ENCODE measurements at regions not wholly inside any gene's neighbourhood (a gene's known extent, or its start where the extent isn't known, plus 50 kb on each side); places are given as distances from the start of the nearest gene placed in this dataset.

DNA sequence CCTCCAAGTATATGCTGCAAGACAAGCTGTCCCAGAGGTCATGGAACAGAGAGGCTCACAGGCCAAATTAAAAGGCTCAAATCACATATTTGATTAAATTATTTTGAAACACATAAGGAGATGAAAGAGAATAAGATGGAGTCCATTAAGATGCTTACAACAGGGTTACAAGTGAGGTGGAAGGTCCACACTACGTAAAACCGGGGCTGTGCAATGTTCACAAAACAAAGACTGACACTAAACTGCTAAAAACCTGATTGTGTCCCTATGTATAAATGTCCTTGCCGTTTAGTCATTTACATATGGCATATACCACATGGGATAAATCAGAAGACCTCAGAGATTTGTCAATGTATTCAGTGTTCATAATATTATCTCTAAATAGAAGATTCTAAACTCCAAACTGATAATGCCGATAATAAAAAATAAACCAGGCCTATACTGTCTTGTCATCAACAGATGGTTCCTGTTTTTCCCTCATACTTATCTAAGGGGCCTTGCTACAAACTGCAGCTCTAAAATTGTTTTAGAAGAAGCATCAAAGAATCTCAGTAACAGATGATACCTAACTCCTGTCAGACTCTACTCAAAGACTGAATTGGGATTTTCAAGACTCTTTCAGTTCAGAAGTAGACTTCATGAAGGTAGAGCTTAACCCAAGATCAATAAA, 51.8 kb upstream of the RIPOR2 start:
- FAIRE-seq = no peak
- DNase-seq (ENCODE audit: insufficient read length, low spot score) = no peak
- TF ChIP-seq, protein P1, sequence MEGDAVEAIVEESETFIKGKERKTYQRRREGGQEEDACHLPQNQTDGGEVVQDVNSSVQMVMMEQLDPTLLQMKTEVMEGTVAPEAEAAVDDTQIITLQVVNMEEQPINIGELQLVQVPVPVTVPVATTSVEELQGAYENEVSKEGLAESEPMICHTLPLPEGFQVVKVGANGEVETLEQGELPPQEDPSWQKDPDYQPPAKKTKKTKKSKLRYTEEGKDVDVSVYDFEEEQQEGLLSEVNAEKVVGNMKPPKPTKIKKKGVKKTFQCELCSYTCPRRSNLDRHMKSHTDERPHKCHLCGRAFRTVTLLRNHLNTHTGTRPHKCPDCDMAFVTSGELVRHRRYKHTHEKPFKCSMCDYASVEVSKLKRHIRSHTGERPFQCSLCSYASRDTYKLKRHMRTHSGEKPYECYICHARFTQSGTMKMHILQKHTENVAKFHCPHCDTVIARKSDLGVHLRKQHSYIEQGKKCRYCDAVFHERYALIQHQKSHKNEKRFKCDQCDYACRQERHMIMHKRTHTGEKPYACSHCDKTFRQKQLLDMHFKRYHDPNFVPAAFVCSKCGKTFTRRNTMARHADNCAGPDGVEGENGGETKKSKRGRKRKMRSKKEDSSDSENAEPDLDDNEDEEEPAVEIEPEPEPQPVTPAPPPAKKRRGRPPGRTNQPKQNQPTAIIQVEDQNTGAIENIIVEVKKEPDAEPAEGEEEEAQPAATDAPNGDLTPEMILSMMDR (IDR thresholded peaks at IDR 0.05; ENCODE audit: insufficient read depth, missing control alignments) = no peak

DNA sequence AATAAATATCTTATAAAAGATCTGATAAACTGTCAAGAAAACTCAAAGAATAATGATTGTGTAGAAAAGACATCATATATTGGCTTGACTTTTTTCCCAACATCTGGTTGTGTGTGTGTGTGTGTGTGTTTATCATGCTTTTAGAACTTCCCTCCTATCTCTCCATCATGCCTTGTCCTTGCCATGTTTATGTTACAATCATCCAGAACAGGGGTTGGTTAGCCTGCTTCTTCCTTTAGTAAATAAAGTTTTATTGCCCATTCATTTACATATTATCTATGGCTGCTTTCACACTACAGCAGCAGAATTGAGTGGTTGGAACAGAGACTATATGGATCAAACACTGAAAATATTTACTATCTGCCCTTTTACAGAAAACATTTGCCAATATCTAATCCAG, 52.8 kb upstream of the RIPOR2 start:
- DNase-seq (ENCODE audit: insufficient read length, low spot score) (no peak), FAIRE-seq (no peak)
- TF ChIP-seq, protein P1 (IDR thresholded peaks at IDR 0.05; ENCODE audit: insufficient read depth, missing control alignments) = no peak

DNA sequence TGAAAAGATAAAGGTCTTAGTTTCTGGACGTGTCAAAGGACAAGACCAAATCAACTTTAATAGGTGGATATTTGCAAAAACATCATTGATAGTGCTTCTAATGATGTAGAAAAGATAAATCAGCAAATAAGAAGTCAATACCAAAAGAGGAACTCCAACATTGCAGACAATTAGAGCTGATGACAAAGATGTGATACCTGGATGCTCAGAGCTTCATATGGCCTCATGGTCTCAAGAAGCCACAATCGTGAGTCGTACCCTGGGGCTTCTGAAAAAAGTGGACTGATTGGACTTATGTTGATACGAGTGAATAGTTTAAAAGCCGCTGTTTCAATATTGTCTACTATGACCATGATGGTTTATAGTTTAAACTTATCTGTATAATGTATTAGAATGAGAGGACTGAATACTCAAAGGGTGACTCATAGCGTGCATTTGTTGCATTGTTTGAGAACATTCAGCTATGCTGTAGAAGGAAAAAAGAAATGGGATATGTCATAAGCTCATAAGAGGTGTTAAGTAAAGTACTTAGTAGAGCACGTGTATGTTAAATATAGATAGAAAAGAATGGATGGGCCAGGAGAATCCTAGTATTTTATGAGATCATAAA, 54.6 kb upstream of the RIPOR2 start:
- FAIRE-seq = no peak
- DNase-seq (ENCODE audit: insufficient read length, low spot score) = no peak
- TF ChIP-seq, protein P1 (IDR thresholded peaks at IDR 0.05; ENCODE audit: insufficient read depth, missing control alignments) = no peak

DNA sequence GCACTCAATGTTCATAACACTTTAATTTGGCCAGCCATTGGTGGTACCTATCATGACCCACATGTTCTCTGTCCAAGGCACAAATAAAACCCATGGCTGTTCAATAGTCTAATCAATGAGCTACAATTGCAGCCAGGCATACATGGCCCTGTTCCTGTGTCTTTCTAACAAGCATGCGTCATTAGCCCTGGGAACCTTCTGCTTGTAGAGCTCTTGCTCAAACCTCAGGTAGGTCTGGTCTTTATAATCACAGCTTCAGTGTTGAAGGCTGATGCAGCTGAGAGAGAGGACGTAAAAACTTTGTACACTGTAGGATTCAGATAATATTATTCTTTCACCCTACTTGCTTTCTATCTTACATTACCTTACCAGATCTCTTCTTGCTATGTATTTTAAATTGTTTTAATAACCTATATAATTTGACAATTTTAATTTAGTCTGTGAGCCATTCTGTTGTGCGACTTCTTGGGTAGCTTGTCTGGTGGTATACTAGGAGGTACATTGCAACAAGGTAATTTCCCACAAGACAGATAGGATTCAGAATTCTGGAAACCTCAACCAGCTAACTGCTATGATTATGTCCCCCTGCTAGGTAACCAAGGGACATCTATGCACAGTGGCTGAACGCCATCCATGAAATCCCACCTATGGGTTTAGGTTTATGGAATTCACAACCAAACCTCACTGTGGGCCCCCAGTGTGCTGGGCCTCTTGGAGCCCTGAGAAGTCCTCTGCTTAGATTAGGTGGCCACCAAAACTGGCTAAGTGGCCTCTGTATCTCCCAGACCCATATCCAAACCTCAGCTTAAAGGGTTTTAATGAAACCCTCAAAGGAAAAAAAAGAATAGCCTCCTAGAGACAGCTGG, 55.4 kb upstream of the RIPOR2 start:
- DNase-seq (ENCODE audit: insufficient read length, low spot score) = no peak
- FAIRE-seq = no peak

DNA sequence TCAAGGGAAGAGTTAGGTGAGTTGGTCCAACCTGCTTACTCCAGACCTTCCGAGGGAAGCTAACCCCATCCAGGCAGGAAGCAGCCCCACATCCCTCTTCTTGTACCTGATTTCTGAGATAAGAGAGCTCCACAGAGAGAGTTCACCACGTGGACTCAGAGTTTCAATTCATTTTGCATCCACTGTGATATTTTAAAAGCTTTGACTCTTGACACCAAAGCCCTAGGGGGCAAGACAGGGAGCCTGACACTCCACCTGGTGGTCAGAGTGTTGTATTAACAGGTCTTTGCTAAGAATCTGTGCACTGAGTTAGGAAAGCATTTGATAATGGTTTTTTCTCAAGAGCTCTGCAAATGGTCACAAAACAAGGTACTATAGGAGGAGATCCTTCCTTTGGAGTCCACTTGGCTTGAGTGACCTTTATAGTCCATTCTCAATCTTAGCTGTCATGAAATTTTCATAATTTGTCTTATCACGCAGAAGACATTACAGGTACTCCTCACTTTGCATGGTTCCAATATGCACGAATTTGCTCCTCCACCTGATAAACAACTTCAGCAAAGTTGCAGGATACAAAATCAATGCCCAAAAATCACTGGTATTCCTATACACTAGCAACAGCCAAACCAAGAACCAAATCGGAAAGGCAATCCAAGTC, 56.2 kb upstream of the RIPOR2 start:
- FAIRE-seq = no peak

More for the DNA sequence above, 55.4 kb upstream of the RIPOR2 start:
- TF ChIP-seq, protein P1 (IDR thresholded peaks at IDR 0.05; ENCODE audit: insufficient read depth, missing control alignments) = no peak

DNA sequence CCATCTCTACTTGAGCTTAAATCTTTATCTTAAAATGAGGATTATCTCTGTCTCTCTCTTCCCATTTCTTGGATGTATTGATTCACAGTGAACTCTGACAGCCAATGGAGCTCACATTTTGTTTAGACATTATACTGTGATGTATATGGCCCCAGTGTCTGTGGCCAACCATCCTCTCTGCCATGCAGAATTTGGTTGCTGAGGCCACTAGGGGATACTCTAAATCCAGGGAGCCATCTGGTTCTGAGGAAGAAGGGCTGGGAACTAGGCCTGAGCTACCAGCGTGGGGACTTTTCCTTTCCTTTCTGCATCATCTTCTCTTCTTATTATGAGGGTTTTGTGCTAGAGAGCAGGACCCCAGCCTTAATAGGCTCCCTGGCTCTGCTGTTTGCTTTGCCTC, 59.1 kb upstream of the RIPOR2 start:
- TF ChIP-seq, protein P1 (IDR thresholded peaks at IDR 0.05; ENCODE audit: insufficient read depth, missing control alignments) = no peak
- no peak for DNase-seq (ENCODE audit: insufficient read length, low spot score)
- FAIRE-seq = no peak

More for the DNA sequence above, 56.2 kb upstream of the RIPOR2 start:
- TF ChIP-seq, protein P1 (IDR thresholded peaks at IDR 0.05; ENCODE audit: insufficient read depth, missing control alignments) = peak; percentile 64
- no peak for DNase-seq (ENCODE audit: insufficient read length, low spot score)
